T-cell (primary cell): ENCODE measurements at regions not wholly inside any gene's neighbourhood (a gene's known extent, or its start where the extent isn't known, plus 50 kb on each side); places are given as distances from the start of the nearest gene placed in this dataset.
"Not testable (repeated sequence)": the region's sequence is repeated elsewhere in the genome, so short reads cannot be mapped to it uniquely, and the experiment has no call there.

ENCODE experiments used
- ATAC-seq, 4 experiments: fragments of 200-7000 bp in 3 of 4; fragments of 150-1000 bp in 1 of 4; cut with Tn5 transposase; replicated peaks in 1 of 4; 1 replicate in 3 of 4; 2 replicates in 1 of 4; pipeline ENCODE4 v1.10.0; 2021; ENCODE audit warnings: moderate library complexity in 3 of 4, mild to moderate bottlenecking in 2 of 4, moderate number of reproducible peaks in 1 of 4
- CTCF ChIA-PET, 2 donors: fragments of 300-600 bp; sonication (Branson Sonifier 250); formaldehyde crosslinking; loops; one replicate each; lab custom pipeline; 2022; ENCODE audit warnings: antibody characterized with exemption in 2 of 2; lab: Charles Lee
- POLR2A ChIA-PET, 2 donors: fragments of 300-600 bp; sonication (Branson Sonifier 250); formaldehyde crosslinking; loops; one replicate each; lab custom pipeline; 2022; ENCODE audit warnings: antibody characterized with exemption in 2 of 2; lab: Charles Lee
- DNase-seq, 35 experiments: peaks; one replicate each; pipeline versions ENCODE4 v3.0.0 to v3.0.0-alpha.2; 2013 to 2023
- H3K27ac ChIP-seq: one replicate; pipeline ENCODE4 v1.5.1; 2013; ENCODE audit warnings: low read length
- H3K27me3 ChIP-seq, 2 experiments: replicated peaks in 1 of 2; 1 replicate in 1 of 2; 2 replicates in 1 of 2; pipeline versions ENCODE4 v1.6.1 to v1.7.0; 2013; ENCODE audit warnings: low read length in 1 of 2, mixed read lengths in 1 of 2; ENCODE audit not compliant: control insufficient read depth in 2 of 2, insufficient read depth in 2 of 2; ENCODE audit errors: extremely low read depth in 1 of 2
- H3K36me3 ChIP-seq, 2 donors: 1 replicate in 1 of 2; 2 replicates in 1 of 2; pipeline versions ENCODE4 v1.6.1 to v1.7.0; 2013; ENCODE audit warnings: low read length in 1 of 2; ENCODE audit not compliant: control insufficient read depth in 2 of 2, insufficient read depth in 1 of 2; ENCODE audit errors: extremely low read depth in 1 of 2
- H3K4me1 ChIP-seq, 2 experiments: 1 replicate in 1 of 2; 2 replicates in 1 of 2; pipeline versions ENCODE4 v1.6.1 to v1.7.0; 2013; ENCODE audit warnings: low read length in 2 of 2, mixed read lengths in 1 of 2; ENCODE audit not compliant: insufficient read depth in 2 of 2, control insufficient read depth in 1 of 2; ENCODE audit errors: extremely low read depth in 1 of 2
- H3K4me3 ChIP-seq, 2 donors: 1 replicate in 1 of 2; 2 replicates in 1 of 2; pipeline versions ENCODE4 v1.5.1 to v1.7.0; 2013; ENCODE audit warnings: mild to moderate bottlenecking in 2 of 2, low read length in 1 of 2, moderate library complexity in 1 of 2; ENCODE audit not compliant: control insufficient read depth in 1 of 2; ENCODE audit errors: extremely low read depth in 1 of 2
- H3K9me3 ChIP-seq: 2 replicates; pipeline ENCODE4 v1.7.0; 2013
- H3K27ac Mint-ChIP-seq, 2 donors: one replicate each; pipeline ENCODE4 v1.8.0; 2020 to 2021; ENCODE audit warnings: mild to moderate bottlenecking in 2 of 2, mixed read lengths in 2 of 2
- H3K27me3 Mint-ChIP-seq, 2 donors: one replicate each; pipeline ENCODE4 v1.8.0; 2021 to 2022; ENCODE audit warnings: mixed read lengths in 2 of 2
- H3K36me3 Mint-ChIP-seq: one replicate; pipeline ENCODE4 v1.8.0; 2021; ENCODE audit warnings: mixed read lengths
- H3K4me1 Mint-ChIP-seq, 3 donors: one replicate each; pipeline ENCODE4 v1.8.0; 2020 to 2022; ENCODE audit warnings: mixed read lengths in 3 of 3, mild to moderate bottlenecking in 1 of 3
- H3K4me3 Mint-ChIP-seq, 3 donors: one replicate each; pipeline ENCODE4 v1.8.0; 2020 to 2022; ENCODE audit warnings: mild to moderate bottlenecking in 3 of 3, mixed read lengths in 3 of 3, moderate library complexity in 3 of 3
- H3K9me3 Mint-ChIP-seq, 3 donors: one replicate each; pipeline ENCODE4 v1.8.0; 2020 to 2022; ENCODE audit warnings: mixed read lengths in 3 of 3
- WGBS: methylation state at CpG from one replicate; pipeline ENCODE4 v1.1.5; 2013; ENCODE audit warnings: missing lambda C conversion rate; ENCODE audit not compliant: insufficient coverage; 5-methylcytosine and 5-hydroxymethylcytosine counted together

DNA sequence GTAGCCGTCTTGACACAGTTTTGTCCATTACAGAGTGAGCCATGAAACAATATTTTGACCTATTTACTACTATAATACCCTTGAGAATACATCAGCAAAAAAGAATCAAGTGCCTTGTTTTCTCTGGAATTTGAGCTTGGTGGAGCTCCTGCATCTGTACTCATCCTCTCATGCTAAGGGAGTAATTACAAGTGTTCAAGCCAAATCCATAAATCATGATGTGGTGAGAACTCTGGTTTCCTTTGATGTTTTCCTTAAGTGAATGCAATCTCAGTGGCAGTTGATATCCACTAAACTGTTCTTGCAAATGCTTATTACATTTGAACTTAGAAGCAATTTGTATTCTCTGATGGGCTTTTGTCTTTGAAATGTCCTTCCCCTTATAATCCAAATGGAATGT lies 824.6 kb upstream of the TMPRSS15 start:
- Mint-ChIP-seq H3K27ac (no peak overlapping the region), H3K27me3 (no peaks in the 10 kb centered on the region), H3K4me1 (no peaks in the 10 kb centered on the region), H3K36me3 (no peaks in the 10 kb centered on the region), H3K4me3 (no peak overlapping the region), H3K9me3 (peaks cover 5 to 24% (median 10%) of the 10 kb centered on the region in 3 donors)
- no peaks in the 10 kb centered on the region for H3K4me1 ChIP-seq
- H3K9me3 ChIP-seq = no peaks in the 10 kb centered on the region
- H3K4me3 ChIP-seq = no peak overlapping the region
- POLR2A ChIA-PET = no interaction called here
- WGBS = no CpG with 5 or more reads among the region's 1 CpG
- CTCF ChIA-PET = no interaction called here
- H3K36me3 ChIP-seq = no peaks in the 10 kb centered on the region
- no peak for ATAC-seq
- DNase-seq = no peak
- no peak overlapping the region for H3K27ac ChIP-seq
- H3K27me3 ChIP-seq = no peaks in the 10 kb centered on the region

DNA sequence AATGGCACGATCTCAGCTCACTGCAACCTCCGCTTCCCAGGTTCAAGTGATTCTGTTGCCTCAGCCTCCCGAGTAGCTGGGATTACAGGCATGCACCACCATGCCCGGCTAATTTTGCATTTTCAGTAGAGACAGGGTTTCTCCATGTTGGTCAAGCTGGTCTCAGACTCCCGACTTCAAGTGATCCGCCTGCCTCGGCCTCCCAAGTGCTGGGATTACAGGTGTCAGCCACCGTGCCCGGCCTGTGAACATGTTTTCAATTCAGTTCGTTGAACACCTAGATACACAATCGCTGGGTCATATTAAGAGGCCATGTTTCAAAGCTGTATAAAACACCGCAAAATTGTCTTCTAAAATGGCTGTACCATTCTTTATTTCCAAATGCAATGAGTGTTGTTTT lies 830.3 kb upstream of the TMPRSS15 start:
- DNase-seq, POLR2A ChIA-PET, H3K27me3 ChIP-seq, H3K36me3 Mint-ChIP-seq, H3K4me3 ChIP-seq, H3K4me1 Mint-ChIP-seq, H3K27ac ChIP-seq, H3K27ac Mint-ChIP-seq, ATAC-seq, H3K4me3 Mint-ChIP-seq, H3K36me3 ChIP-seq, H3K4me1 ChIP-seq, CTCF ChIA-PET, H3K9me3 ChIP-seq, H3K27me3 Mint-ChIP-seq: not testable (repeated sequence)
- 88% methylated on average over 11 of the region's 12 CpGs for WGBS
- H3K9me3 Mint-ChIP-seq = peaks cover 9 to 21% (median 15%) of the 10 kb centered on the region in 3 donors

DNA sequence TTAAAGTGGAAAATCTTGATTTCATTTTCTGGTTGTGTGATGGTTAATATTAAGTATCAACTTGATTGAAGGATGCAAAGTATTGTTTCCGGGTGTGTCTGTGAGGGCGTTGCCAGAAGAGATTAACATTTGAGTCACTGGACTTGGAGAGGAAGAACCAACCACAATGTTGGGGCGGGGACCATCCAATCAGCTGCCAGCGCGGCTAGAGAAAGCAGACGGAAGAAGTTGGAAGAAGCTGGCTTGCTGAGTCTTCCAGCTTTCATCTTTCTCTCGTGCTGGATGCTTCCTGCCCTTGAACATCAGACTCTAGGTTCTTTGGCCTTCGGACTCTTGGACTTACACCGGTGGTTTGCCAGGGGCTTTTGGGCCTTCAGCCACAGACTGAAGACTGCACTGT lies 832.6 kb upstream of the TMPRSS15 start:
- DNase-seq (no peak), ATAC-seq (no peak)
- Mint-ChIP-seq H3K27me3 (no peaks in the 10 kb centered on the region), H3K9me3 (peaks cover 9 to 15% (median 14%) of the 10 kb centered on the region in 3 donors), H3K4me1 (no peaks in the 10 kb centered on the region), H3K36me3 (no peaks in the 10 kb centered on the region), H3K4me3 (no peak overlapping the region), H3K27ac (no peak overlapping the region)
- 86% methylated on average over 9 of the region's 9 CpGs for WGBS
- Histone ChIP-seq H3K27me3 (no peaks in the 10 kb centered on the region), H3K4me3 (no peak overlapping the region), H3K4me1 (no peaks in the 10 kb centered on the region), H3K27ac (no peak overlapping the region), H3K9me3 (no peaks in the 10 kb centered on the region), H3K36me3 (no peaks in the 10 kb centered on the region)
- ChIA-PET POLR2A (no interaction called here), CTCF (no interaction called here)

DNA sequence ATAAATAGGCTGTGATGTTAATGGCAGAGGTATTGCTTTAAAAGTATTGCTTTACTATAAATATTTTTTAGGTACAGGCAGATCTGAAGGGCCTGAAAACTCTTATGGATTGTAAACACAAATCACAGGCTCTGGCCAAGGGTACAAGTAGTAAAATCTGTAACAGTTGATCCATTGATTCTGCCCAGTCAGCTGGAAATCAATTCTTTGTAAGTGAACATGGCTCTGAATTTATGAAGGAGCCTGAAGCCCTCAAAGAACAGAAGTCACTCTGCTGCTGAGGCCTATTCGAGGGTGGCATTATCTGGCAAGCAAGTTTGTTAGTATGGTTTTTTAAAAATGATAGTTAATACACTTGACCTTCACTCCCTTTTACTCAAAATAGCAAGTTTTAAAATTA lies 834.0 kb upstream of the TMPRSS15 start:
- ChIA-PET POLR2A (no interaction called here), CTCF (no interaction called here)
- Mint-ChIP-seq H3K27me3 (no peaks in the 10 kb centered on the region), H3K27ac (no peak overlapping the region), H3K9me3 (peaks cover 6 to 9% (median 6%) of the 10 kb centered on the region in 3 donors), H3K4me3 (no peak overlapping the region), H3K36me3 (no peaks in the 10 kb centered on the region), H3K4me1 (no peaks in the 10 kb centered on the region)
- no CpG with 5 or more reads among the region's 1 CpG for WGBS
- Histone ChIP-seq H3K27ac (no peak overlapping the region), H3K27me3 (no peaks in the 10 kb centered on the region), H3K4me1 (no peaks in the 10 kb centered on the region), H3K9me3 (no peaks in the 10 kb centered on the region), H3K4me3 (no peak overlapping the region), H3K36me3 (no peaks in the 10 kb centered on the region)
- ATAC-seq = no peak
- no peak for DNase-seq

DNA sequence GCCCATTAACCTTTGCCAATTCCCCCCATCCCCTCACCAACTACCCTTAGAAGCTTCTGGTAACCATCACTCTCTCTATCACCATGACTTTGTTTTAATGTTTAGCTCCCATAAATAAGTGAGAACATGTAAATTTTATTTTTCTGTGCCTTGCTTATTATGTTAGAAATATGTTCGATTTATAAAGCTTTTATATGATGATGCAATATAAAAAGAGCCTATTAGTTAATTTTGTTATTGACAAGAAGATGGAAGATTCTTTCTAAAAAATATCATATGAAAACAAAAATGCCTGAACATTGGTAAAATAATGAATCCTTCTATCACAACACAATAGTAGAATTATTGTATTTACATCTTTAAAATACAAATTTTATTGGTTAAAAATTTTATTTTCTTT lies 836.1 kb upstream of the TMPRSS15 start:
- Mint-ChIP-seq H3K4me3 (no peak overlapping the region), H3K4me1 (no peaks in the 10 kb centered on the region), H3K9me3 (peaks cover 0 to 6% (median 0%) of the 10 kb centered on the region in 3 donors), H3K27me3 (no peaks in the 10 kb centered on the region), H3K27ac (no peak overlapping the region), H3K36me3 (no peaks in the 10 kb centered on the region)
- no peaks in the 10 kb centered on the region for H3K9me3 ChIP-seq
- DNase-seq = no peak
- H3K36me3 ChIP-seq = no peaks in the 10 kb centered on the region
- no peaks in the 10 kb centered on the region for H3K4me1 ChIP-seq
- POLR2A ChIA-PET = no interaction called here
- CTCF ChIA-PET = no interaction called here
- H3K27me3 ChIP-seq = no peaks in the 10 kb centered on the region
- no CpG with 5 or more reads among the region's 1 CpG for WGBS
- H3K4me3 ChIP-seq = no peak overlapping the region
- H3K27ac ChIP-seq = no peak overlapping the region
- no peak for ATAC-seq

DNA sequence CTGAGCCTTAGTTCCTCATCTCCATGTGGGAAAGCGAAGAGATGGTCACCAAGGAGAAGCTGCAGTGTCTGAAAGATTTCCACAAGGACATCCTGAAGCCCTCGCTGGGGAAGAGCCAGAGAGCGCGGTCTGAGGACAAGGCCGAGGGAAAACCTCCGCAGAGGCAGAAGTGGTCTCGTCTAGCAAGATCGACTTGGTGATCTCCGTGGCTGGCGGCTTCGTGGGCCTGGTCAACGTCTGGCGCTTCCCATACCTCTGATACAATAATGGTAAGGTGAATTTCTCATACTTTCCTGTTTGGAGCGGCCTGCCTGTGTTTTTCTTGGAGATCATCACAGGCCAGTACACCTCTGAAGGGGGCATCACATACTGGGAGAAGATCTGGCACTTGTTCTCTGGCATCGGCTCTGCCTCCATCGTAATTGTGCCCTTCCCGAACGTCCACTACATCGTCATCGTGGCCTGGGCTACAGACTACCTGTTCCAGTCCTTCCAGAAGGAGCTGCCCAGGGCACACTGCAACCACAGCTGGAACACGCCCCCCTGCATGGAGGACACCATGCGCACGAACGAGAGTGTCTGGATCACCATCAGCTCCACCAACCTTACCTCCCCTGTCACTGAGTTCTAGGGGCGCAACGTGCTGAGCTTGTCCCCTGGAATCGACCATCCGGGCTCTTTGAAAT lies 841.1 kb upstream of the TMPRSS15 start:
- Mint-ChIP-seq H3K27ac (no peak overlapping the region), H3K36me3 (no peaks in the 10 kb centered on the region), H3K4me3 (no peak overlapping the region), H3K9me3 (peaks cover 3 to 14% (median 10%) of the 10 kb centered on the region in 3 donors), H3K27me3 (no peaks in the 10 kb centered on the region), H3K4me1 (no peaks in the 10 kb centered on the region)
- ChIA-PET POLR2A (no interaction called here), CTCF (no interaction called here)
- no peaks in the 10 kb centered on the region for H3K9me3 ChIP-seq
- ATAC-seq = no peak
- H3K27me3 ChIP-seq = no peaks in the 10 kb centered on the region
- no peaks in the 10 kb centered on the region for H3K4me1 ChIP-seq
- H3K4me3 ChIP-seq = no peak overlapping the region
- 92% methylated on average over 21 of the region's 28 CpGs for WGBS
- no peak overlapping the region for H3K27ac ChIP-seq
- DNase-seq = no peak
- H3K36me3 ChIP-seq = no peaks in the 10 kb centered on the region

DNA sequence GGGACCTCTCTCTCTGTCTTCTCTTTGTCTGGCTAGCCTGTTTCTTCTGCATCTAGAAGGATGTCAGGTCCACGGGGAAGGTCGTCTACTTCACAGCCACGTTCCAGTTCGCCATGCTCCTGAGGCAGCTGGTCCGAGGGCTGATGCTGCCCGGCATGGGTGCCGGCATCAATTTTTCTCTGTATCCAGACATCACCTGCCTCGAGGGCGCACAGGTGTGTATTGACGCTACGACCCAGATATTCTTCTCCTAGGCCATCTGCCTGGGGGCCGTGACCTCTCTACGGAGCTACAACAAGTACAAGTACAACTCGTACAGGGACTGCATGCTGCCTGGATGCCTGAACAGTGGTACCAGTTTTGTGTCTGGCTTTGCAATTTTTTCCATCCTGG lies 841.6 kb upstream of the TMPRSS15 start:
- CTCF ChIA-PET = no interaction called here
- Histone ChIP-seq H3K27me3 (no peaks in the 10 kb centered on the region), H3K36me3 (no peaks in the 10 kb centered on the region), H3K9me3 (no peaks in the 10 kb centered on the region), H3K4me3 (no peak overlapping the region), H3K4me1 (no peaks in the 10 kb centered on the region), H3K27ac (no peak overlapping the region)
- no peak for DNase-seq
- POLR2A ChIA-PET = no interaction called here
- WGBS = 92% methylated on average over 14 of the region's 14 CpGs
- H3K36me3 Mint-ChIP-seq = no peaks in the 10 kb centered on the region
- H3K27ac Mint-ChIP-seq = no peak overlapping the region
- H3K4me3 Mint-ChIP-seq = no peak overlapping the region
- ATAC-seq = no peak
- H3K4me1 Mint-ChIP-seq = no peaks in the 10 kb centered on the region
- H3K9me3 Mint-ChIP-seq = peaks cover 6 to 18% (median 16%) of the 10 kb centered on the region in 3 donors
- H3K27me3 Mint-ChIP-seq = no peaks in the 10 kb centered on the region
